Aorta (tissue), 5 donors: ENCODE measurements at regions not wholly inside any gene's neighbourhood (a gene's known extent, or its start where the extent isn't known, plus 50 kb on each side); places are given as distances from the start of the nearest gene placed in this dataset.
"Not testable (repeated sequence)": the region's sequence is repeated elsewhere in the genome, so short reads cannot be mapped to it uniquely, and the experiment has no call there.

ENCODE experiments used
- ATAC-seq: fragments of 200-7000 bp; cut with Tn5 transposase; one replicate; pipeline ENCODE4 v1.9.1; 2022; ENCODE audit warnings: moderate library complexity; ENCODE audit not compliant: low FRiP score
- DNase-seq, 2 donors: peaks; one replicate each; pipeline ENCODE4 v3.0.0-alpha.2; 2020
- H3K27ac ChIP-seq, 2 donors: one replicate each; pipeline ENCODE4 v1.5.1; 2013; ENCODE audit warnings: low read length in 2 of 2, mild to moderate bottlenecking in 2 of 2, moderate library complexity in 2 of 2, control low read depth in 1 of 2, inconsistent platforms in 1 of 2, low read depth in 1 of 2
- H3K27me3 ChIP-seq, 2 donors: one replicate each; pipeline ENCODE4 v1.6.1; 2013; ENCODE audit warnings: control low read depth in 1 of 2, low read length in 1 of 2, mild to moderate bottlenecking in 1 of 2, moderate library complexity in 1 of 2; ENCODE audit not compliant: insufficient read depth in 2 of 2, control insufficient read depth in 1 of 2
- H3K36me3 ChIP-seq, 2 donors: one replicate each; pipeline ENCODE4 v1.6.1; 2013; ENCODE audit warnings: control low read depth in 1 of 2, low read length in 1 of 2, mild to moderate bottlenecking in 1 of 2; ENCODE audit not compliant: insufficient read depth in 2 of 2, control insufficient read depth in 1 of 2
- H3K4me1 ChIP-seq, 2 donors: one replicate each; pipeline ENCODE4 v1.6.1; 2013; ENCODE audit warnings: low read length in 2 of 2, control low read depth in 1 of 2, mild to moderate bottlenecking in 1 of 2, moderate library complexity in 1 of 2; ENCODE audit not compliant: insufficient read depth in 2 of 2, control insufficient read depth in 1 of 2
- H3K4me3 ChIP-seq, 2 donors: one replicate each; pipeline ENCODE4 v1.5.1; 2013; ENCODE audit warnings: low read length in 2 of 2, control low read depth in 1 of 2, mild to moderate bottlenecking in 1 of 2
- H3K9me3 ChIP-seq: one replicate; pipeline ENCODE4 v1.6.1; 2013; ENCODE audit warnings: mild to moderate bottlenecking, low read length; ENCODE audit not compliant: control insufficient read depth
- WGBS, 2 donors: extraction: QIAGEN DNeasy Blood & Tissue Kit; methylation state at CpG; one replicate each; pipeline ENCODE4 v1.1.7; 2013; 5-methylcytosine and 5-hydroxymethylcytosine counted together
- intact Hi-C, 2 donors: fragments of 100-400 bp; cut with DNase I; formaldehyde crosslinking; loops; one replicate each; pipeline versions ENCODE4 v1.14.2 to v1.15.0; 2022
- donor health status: healthy with polysubstance abuse.
- donor health status: Bipolar disorder and iron deficiency.
- donor health status: DM: no; HTN: no; CAD: no.
- donor health status: DM: no; HTN: no; CAD: no.
- donor health status: DM: yes; HTN: yes; CAD: no.

DNA sequence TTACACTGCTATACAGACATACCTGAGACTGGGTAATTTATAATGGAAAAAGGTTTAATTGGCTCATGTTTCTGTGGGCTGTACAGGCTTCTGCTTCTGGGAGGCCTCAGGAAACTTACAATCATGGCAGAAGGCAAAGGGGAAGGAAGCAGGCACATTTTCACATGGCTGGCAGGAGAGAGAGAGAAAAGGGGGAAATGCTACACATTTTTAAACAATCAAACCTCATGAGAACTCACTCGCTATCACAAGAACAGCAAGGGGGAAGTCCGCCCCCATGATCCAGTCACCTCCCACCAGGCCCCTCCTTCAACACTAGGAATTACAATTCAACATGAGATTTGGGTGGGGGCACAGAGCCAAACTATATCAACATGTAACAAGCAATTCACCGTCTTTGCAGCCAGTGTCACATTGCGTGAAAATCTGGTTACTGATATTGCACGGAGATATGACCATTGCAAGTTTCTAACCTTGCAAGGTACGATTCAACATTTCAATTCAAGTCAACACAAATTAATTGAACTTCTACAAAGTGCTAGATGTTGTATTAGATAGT lies 61.7 kb upstream of the RELL1 start:
- no peaks in the 10 kb centered on the region for H3K27me3 ChIP-seq
- 72 to 74% methylated on average over 6 of the region's 6 CpGs for WGBS, 2 donors
- DNase-seq (no peak), ATAC-seq (no peak)
- H3K36me3 ChIP-seq: no peaks in the 10 kb centered on the region
- no peaks in the 10 kb centered on the region for H3K4me1 ChIP-seq
- H3K9me3 ChIP-seq: peaks cover 4% of the 10 kb centered on the region
- intact Hi-C loops: no loop called here
- no peak overlapping the region for H3K27ac ChIP-seq
- H3K4me3 ChIP-seq: no peak overlapping the region

DNA sequence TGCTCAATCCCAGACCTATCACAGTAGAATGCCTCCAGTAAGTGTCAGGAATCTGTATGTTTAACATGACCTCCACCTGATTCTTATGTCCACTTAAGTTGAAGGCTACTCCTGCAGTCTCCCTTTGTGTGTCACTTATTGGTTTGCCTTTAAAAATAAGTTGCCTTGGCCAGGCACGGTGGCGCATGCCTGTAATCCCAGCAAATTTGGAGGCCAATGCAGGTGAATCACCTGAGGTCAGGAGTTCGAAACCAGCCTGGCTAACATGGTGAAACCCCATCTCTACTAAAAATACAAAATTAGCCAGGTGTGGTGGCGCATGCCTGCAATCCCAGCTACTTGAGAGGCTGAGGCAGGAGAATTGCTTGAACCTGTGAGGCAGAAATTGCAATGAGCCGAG lies 60.7 kb upstream of the RELL1 start:
- H3K27ac ChIP-seq, H3K4me3 ChIP-seq, ATAC-seq, H3K4me1 ChIP-seq, H3K36me3 ChIP-seq, DNase-seq, H3K9me3 ChIP-seq, intact Hi-C loops, H3K27me3 ChIP-seq: not testable (repeated sequence)
- WGBS, 2 donors: 88 to 89% methylated on average over 5 of the region's 5 CpGs

DNA sequence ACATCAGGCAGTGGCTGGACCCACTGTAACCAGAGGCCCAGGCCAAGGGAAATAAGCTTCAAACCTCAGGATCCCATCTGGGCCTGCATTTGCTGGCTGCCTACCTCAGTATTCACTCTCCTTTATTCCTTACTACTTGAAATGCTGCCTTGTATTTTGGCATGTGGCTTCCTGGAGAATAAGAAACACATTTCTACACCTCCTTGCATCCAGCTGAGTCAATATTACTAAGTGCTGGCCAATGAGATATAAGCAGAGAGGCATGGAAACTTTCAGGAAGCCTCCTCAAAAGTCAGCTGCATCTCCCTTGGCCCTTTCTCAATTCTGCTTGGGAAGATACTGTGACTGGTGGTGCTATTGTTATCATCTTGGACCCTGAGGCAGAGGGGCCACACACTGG lies 59.8 kb upstream of the RELL1 start:
- no peaks in the 10 kb centered on the region for H3K4me1 ChIP-seq
- no peaks in the 10 kb centered on the region for H3K36me3 ChIP-seq
- peaks cover 4% of the 10 kb centered on the region for H3K9me3 ChIP-seq
- H3K27me3 ChIP-seq: no peaks in the 10 kb centered on the region
- H3K27ac ChIP-seq: no peak overlapping the region
- ATAC-seq (no peak), DNase-seq (no peak)
- intact Hi-C loops: no loop called here
- no peak overlapping the region for H3K4me3 ChIP-seq

DNA sequence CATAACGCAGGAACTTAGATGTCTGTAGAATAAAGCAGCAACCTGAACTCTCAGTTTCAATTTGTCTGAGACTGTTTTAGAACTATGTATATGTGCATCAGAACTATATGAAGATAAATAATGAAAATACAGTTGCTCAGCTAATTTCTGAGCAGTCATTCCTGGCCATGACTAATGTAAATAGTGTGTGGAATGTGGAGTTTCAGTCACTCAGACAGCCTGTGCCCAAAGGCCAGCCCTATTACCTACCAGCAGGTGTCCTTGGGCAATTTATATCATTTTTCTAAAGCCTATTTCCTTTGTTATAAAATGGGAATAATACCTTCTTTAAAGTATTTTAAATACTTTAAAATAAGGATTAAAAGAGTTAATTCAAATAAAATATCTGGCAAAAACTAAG lies 56.0 kb upstream of the RELL1 start:
- Histone ChIP-seq H3K9me3 (peaks cover 4% of the 10 kb centered on the region), H3K36me3 (no peaks in the 10 kb centered on the region), H3K27me3 (no peaks in the 10 kb centered on the region), H3K4me1 (no peaks in the 10 kb centered on the region), H3K4me3 (no peak overlapping the region), H3K27ac (no peak overlapping the region)
- intact Hi-C loops: no loop called here
- DNase-seq (no peak), ATAC-seq (no peak)
- 39 to 45% methylated on average over 1 of the region's 1 CpG for WGBS, 2 donors

DNA sequence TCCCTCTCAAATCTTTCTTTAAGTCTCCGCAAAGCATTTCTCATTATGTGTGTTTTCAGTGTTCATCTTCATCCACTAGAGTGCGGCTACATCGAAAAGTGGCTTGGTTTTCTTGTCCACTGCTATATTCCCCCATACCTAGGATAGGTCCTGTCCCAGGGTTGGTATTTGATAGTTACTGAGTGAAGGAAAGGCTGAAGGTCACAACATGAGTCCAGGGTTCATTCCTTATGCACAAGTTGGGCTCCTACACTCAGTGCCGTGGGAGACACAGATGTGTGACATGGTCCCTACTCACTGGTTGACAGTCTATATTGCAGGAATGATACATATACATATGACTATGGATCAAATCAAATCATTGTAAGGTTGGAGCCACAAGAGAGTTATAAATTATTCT lies 55.4 kb upstream of the RELL1 start:
- 89 to 92% methylated on average over 4 of the region's 4 CpGs for WGBS, 2 donors

DNA sequence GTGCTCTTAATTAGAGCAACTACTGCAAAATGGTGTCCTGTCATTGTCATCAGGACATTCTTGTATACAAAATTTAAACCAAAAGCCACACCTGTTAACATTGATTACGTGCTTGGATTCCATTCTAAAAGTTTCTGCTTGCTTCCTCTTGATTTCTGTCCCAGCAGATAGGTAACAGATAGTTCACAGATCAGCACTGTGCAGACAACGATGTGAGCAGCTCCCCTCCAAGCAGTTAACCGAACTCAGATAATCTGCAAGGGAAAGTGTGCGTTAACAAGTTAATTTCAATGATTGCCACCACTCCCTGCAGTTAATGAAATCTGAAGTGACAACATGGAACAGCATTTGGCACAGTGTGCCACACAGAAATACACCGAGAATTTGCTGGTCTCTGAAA lies 54.4 kb upstream of the RELL1 start:
- Histone ChIP-seq H3K36me3 (no peaks in the 10 kb centered on the region), H3K4me1 (no peaks in the 10 kb centered on the region), H3K9me3 (peaks cover 2% of the 10 kb centered on the region), H3K4me3 (no peak overlapping the region), H3K27me3 (no peaks in the 10 kb centered on the region), H3K27ac (no peak overlapping the region)
- WGBS, 2 donors: 50 to 55% methylated on average over 5 of the region's 5 CpGs
- intact Hi-C loops: no loop called here
- no peak for DNase-seq
- no peak for ATAC-seq

More for the DNA sequence above, 55.4 kb upstream of the RELL1 start:
- Histone ChIP-seq H3K36me3 (no peaks in the 10 kb centered on the region), H3K4me3 (no peak overlapping the region), H3K27me3 (no peaks in the 10 kb centered on the region), H3K27ac (no peak overlapping the region), H3K4me1 (no peaks in the 10 kb centered on the region), H3K9me3 (peaks cover 4% of the 10 kb centered on the region)
- ATAC-seq (no peak), DNase-seq (no peak)
- intact Hi-C loops: no loop called here

DNA sequence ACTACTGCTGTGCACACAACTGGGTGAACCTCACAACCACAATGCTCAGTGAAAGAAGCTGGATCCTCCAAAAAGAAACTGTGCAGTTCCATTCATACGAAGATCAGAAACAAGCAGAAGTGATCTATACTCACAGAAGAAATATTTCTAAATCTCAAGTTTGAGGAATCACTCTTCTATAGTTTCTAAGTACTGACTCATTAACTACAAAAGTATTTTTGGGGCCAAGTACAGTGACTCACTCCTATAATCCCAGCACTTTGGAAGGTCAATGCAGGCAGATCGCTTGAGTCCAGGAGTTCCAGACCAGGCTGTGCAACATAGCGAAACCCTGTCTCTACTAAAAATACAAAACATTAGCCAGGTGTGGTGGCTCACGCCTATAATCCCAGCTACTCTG lies 51.3 kb upstream of the RELL1 start:
- intact Hi-C loops: no loop called here
- 92 to 95% methylated on average over 4 of the region's 4 CpGs for WGBS, 2 donors
- Histone ChIP-seq H3K4me3 (no peak overlapping the region), H3K27ac (no peak overlapping the region), H3K27me3 (no peaks in the 10 kb centered on the region), H3K9me3 (no peaks in the 10 kb centered on the region), H3K36me3 (no peaks in the 10 kb centered on the region), H3K4me1 (no peaks in the 10 kb centered on the region)
- DNase-seq (no peak), ATAC-seq (no peak)
